GM19463 (cell line): ENCODE measurements at regions not wholly inside any gene's neighbourhood (a gene's known extent, or its start where the extent isn't known, plus 50 kb on each side); places are given as distances from the start of the nearest gene placed in this dataset.

Experiments used
- ATAC-seq: cut with Tn5 transposase; IDR thresholded peaks from one replicate; pipeline ENCODE4 v1.9.1; 2021; ENCODE audit warnings: mild to moderate bottlenecking, moderate library complexity; ENCODE audit not compliant: unreplicated experiment

- no peak for ATAC-seq
These were observed 277.3 kb upstream of the SEMA3D start for GRCh38 chr7:85464042-85464651.

DNA sequence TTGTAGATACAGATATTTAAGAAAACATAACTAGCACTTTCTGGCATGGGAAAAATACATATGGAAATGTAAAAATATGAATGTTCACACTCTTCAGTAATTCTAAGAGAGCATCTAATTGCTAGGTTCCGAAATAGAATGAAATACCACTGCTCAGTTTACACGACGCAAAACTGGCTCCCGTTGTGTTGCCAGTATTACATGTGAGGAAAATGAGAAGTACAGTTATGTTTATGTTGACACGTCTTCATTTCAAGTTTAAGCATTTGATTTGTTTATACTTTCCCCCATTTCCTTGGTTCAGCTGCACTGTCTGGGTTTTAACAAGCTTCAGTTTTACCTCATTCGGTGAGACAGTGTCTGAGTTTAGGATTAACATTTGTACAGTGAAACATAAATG lies 275.8 kb upstream of the SEMA3D start:
- ATAC-seq: no peak

DNA sequence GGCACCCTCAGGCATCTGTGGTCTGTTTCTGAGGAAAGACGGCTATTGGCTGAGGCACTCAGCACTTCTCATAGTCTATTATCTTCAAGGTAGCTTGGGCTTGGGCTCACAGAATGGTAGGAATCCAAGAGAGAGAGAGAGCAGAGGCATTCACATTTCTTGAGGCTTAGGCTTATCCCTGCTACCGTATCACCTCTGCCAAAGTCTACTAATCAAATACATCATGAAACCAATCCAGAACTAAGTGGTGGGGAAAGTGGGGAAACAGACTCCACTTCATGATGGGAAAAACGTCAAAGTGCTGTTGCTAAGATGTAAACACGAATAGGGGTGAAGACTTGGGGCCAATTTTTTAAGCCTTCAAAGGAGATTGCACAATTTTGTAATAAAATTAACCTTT lies 271.1 kb upstream of the SEMA3D start:
- ATAC-seq: no peak

GRCh38 chr7:85456254-85456653 lies 269.4 kb upstream of the SEMA3D start:
- ATAC-seq: no peak

DNA sequence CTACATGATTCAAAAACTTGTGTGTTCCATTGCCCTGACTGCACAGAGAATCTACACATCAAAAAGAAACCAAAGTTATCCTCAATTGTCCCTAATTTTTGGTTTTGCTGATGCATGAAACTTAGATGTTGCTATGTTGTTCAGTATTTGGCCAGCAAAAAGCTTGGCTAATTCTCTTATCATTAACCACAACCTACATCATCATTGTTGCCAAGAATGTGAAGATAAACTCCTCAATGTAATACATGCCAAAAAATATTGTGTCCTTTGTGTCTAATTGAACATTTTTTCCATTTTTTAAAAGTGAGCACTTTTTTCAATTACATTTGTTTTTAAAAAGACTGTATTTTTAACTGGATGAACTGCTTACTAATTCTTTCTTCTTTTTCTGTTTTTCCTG lies 268.0 kb upstream of the SEMA3D start:
- ATAC-seq: no peak

- no peak for ATAC-seq
These were observed 265.8 kb upstream of the SEMA3D start for GRCh38 chr7:85452674-85453073.

DNA sequence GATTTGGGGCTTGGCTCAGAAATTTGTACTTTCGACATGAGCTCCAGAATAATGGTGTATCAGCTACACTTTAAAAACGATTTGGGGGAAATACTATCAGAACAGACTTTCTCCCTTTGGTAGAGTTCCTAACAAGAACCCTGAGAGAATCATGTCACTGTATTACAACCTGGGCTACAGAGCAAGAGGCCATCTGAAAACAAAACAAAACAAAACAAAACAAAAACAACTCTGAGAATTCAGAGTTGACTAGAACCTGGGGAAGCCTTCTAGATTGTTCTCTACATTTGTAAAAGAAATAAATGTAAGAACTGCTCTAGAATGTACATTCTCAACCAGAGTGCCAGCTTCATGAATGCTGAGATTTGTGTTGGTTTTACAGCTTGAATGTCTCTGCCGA lies 262.6 kb upstream of the SEMA3D start:
- ATAC-seq: no peak

- ATAC-seq: no peak
These were observed 260.1 kb upstream of the SEMA3D start for GRCh38 chr7:85447004-85447403.

DNA sequence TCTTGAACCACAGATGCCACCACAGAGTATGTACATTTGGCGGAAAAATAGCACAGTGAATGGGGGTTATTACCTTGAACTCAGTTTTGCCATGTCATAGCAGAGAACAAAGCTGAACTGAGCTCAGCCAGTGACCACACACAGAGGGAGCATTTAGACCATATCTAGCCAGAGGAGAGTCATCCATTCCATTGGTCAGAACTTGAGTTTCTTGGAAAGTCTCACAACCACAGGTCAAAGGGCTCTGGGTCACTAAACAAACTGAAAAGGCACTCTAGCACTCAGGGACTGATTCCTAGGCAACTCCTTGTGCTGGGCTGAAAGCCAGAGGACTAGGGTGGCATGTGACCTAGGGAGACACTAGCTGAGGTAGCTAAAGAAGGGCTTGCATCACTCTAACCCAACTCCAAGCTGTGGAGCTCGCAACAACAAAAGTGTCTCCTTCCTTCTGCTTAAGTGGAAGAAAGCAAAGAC lies 239.7 kb upstream of the SEMA3D start:
- no peak for ATAC-seq

- no peak for ATAC-seq
These were observed 237.4 kb upstream of the SEMA3D start for GRCh38 chr7:85424298-85424697.

GRCh38 chr7:85423209-85423895 lies 236.5 kb upstream of the SEMA3D start:
- ATAC-seq: no peak

DNA sequence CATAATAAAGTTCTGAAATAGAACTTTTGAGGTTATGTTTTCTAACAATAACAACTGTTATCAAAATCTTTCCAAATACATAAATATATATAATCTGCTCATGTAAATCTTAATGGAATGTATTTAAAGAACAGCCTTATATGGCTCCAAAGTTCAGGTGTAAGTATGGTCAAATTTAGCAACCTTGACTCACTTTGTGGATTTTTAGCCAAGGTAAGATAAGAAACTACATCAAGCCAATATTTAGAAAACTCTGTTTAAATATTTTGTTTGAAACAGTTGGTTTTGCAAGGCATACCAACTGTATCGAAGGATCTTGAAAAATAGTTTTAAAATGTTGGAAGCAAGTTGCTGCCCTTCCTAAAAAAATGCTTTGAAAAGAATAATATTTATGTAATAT lies 228.9 kb upstream of the SEMA3D start:
- no peak for ATAC-seq

DNA sequence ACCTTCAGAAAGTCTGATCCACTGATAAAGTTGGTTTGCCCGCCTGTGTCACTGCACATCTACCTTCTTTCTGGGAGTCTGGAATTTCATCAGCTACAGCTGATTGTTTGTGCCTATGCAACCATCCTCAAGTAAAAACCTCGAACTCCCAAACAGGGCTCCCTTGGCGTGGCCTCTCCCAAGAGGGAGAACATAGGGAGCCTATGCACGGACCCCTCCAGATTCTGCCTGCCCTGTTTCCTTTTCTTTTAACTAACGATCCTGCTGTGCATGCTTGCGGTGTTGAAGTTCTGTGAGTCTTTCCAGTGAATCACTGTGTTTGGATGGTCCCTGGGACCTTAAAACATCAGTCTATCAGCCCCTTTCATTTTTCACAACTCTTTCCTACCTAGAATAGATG lies 226.9 kb upstream of the SEMA3D start:
- ATAC-seq: no peak

- ATAC-seq: no peak
These were observed 226.1 kb upstream of the SEMA3D start for GRCh38 chr7:85412912-85413311.

- ATAC-seq: no peak
These were observed 220.5 kb upstream of the SEMA3D start for GRCh38 chr7:85407391-85407790.

- no peak for ATAC-seq
These were observed 218.4 kb upstream of the SEMA3D start for GRCh38 chr7:85405016-85405902.

- ATAC-seq: no peak
These were observed 209.8 kb upstream of the SEMA3D start for GRCh38 chr7:85396676-85397075.

GRCh38 chr7:85392789-85393188 lies 205.9 kb upstream of the SEMA3D start:
- no peak for ATAC-seq

DNA sequence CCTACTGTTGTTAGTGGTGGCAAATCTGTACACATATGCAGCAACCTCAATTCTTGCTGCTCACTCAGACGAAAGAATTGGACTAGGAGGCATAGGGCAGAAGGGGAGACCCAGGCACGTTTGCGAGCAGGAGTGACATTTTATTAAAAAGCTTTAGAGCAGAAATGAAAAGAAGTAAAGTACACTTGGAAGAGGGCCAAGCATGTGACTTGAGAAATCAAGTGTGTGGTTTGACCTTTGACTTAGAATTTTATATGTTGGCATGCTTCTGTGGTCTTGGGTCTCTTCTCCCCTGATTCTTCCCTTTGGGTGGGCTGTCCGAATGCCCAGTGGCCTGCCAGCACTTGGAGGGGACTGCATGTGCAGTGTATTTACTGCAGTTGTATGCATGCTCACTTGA lies 205.5 kb upstream of the SEMA3D start:
- no peak for ATAC-seq

DNA sequence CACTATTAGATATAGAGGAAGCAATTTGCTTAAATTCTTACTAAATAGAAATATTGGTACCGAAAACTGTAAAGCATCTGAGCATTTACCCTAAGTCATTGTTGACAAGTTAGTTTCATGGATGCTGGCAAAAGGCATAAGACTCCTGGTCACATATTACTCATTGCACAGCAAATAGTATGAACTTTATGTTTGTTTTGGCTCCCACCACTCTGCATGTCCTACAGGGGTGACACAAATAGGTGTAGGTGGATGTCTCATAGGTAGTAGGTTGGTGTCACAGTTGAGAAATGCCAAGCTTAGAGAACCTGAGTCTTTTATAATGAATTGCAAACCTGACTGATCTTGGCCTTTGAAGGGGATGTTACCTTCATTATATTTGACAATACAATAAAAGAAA lies 199.6 kb upstream of the SEMA3D start:
- no peak for ATAC-seq

DNA sequence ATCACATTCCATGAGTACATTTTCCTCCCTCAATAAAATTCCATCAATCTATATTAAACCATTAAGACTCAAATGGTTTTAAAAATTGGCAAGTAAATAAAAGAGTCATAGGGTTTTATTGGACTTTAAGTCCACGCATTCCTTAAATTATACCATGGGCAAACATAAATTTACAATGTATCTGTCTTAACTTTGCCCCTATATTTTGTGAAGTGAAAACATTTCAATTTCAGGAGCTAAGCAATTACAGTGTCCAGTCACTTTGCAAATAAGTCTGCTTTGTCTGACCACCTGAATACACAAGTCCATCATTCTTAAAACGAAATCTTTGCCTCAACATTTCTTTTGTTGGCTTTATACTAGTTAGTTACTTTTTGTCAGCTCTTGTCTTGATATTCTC lies 197.5 kb upstream of the SEMA3D start:
- ATAC-seq: no peak

GRCh38 chr7:85381212-85381611 lies 194.4 kb upstream of the SEMA3D start:
- ATAC-seq: no peak
